HepG2 (cell line): ENCODE measurements at regions not wholly inside any gene's neighbourhood (a gene's known extent, or its start where the extent isn't known, plus 50 kb on each side); places are given as distances from the start of the nearest gene placed in this dataset.

ENCODE experiments used
- BHLHE40 ChIP-seq: IDR thresholded peaks from 2 replicates; pipeline ENCODE4 v1.6.1; 2011; ENCODE audit warnings: low read length, improper control_type of control experiment
- CENPT ChIP-seq: sonication (generic); formaldehyde crosslinking; IDR thresholded peaks from 2 replicates; pipeline ENCODE4 v1.8.0; 2022; ENCODE audit warnings: low read depth, mild to moderate bottlenecking, moderate library complexity, missing genetic modification reagents
- DZIP1 ChIP-seq: sonication (generic); formaldehyde crosslinking; IDR thresholded peaks from 2 replicates; pipeline ENCODE4 v1.5.0; 2020; ENCODE audit warnings: mild to moderate bottlenecking, missing genetic modification reagents
- FOXJ3 ChIP-seq: sonication (generic); formaldehyde crosslinking; IDR thresholded peaks from 2 replicates; pipeline ENCODE4 v1.4.0; 2020; ENCODE audit warnings: missing genetic modification reagents, mild to moderate bottlenecking, borderline replicate concordance
- KLF16 ChIP-seq, 2 experiments: sonication (generic) in 1 of 2; formaldehyde crosslinking in 1 of 2; IDR thresholded peaks; 2 replicates each; pipeline versions ENCODE4 v1.6.1 to v1.8.0; 2016 to 2023; ENCODE audit warnings: missing genetic modification reagents in 2 of 2, missing compliant biosample characterization in 1 of 2
- PRDM15 ChIP-seq: sonication (generic); formaldehyde crosslinking; IDR thresholded peaks from 2 replicates; pipeline ENCODE4 v1.4.0; 2020; ENCODE audit warnings: missing genetic modification reagents
- PTBP1 ChIP-seq: fragments of 200-400 bp; formaldehyde crosslinking; IDR thresholded peaks from 2 replicates; pipeline ENCODE4 v1.6.1; 2018; ENCODE audit warnings: low read length, low read depth; ENCODE audit not compliant: poor library complexity, severe bottlenecking
- RFXANK ChIP-seq: IDR thresholded peaks from 2 replicates; pipeline ENCODE4 v1.6.1; 2016
- SMAD1 ChIP-seq: sonication (generic); formaldehyde crosslinking; IDR thresholded peaks from 2 replicates; pipeline ENCODE4 v1.4.0; 2020; ENCODE audit warnings: missing genetic modification reagents, low read depth, mild to moderate bottlenecking, borderline replicate concordance
- YEATS4 ChIP-seq: sonication (generic); formaldehyde crosslinking; IDR thresholded peaks from 2 replicates; pipeline ENCODE4 v1.4.0; 2020; ENCODE audit warnings: missing genetic modification reagents, borderline replicate concordance
- ZBTB43 ChIP-seq: sonication (generic); formaldehyde crosslinking; conservative IDR thresholded peaks from 2 replicates; pipeline ENCODE4 v1.4.0; 2020; ENCODE audit warnings: missing genetic modification reagents
- ZNF121 ChIP-seq: sonication (generic); formaldehyde crosslinking; IDR thresholded peaks from 2 replicates; pipeline ENCODE4 v1.5.0; 2020; ENCODE audit warnings: mild to moderate bottlenecking, missing genetic modification reagents
- ZNF251 ChIP-seq: sonication (generic); formaldehyde crosslinking; IDR thresholded peaks from 2 replicates; pipeline ENCODE4 v1.9.0; 2021; ENCODE audit warnings: mild to moderate bottlenecking, missing genetic modification reagents
- ZNF790 ChIP-seq: sonication (generic); formaldehyde crosslinking; IDR thresholded peaks from 2 replicates; pipeline ENCODE4 v1.8.0; 2022; ENCODE audit warnings: missing genetic modification reagents, mild to moderate bottlenecking, borderline replicate concordance
- ZSCAN5A ChIP-seq: sonication (generic); formaldehyde crosslinking; IDR thresholded peaks from 2 replicates; pipeline ENCODE4 v1.8.0; 2022; ENCODE audit warnings: mild to moderate bottlenecking, missing genetic modification reagents, borderline replicate concordance
- ZZZ3 ChIP-seq: sonication (generic); formaldehyde crosslinking; IDR thresholded peaks from 2 replicates; pipeline ENCODE4 v1.4.0; 2020; ENCODE audit warnings: missing genetic modification reagents, mild to moderate bottlenecking, borderline replicate concordance

- TF ChIP-seq ZSCAN5A (CRISPR knock-in tag) (no peak), DZIP1 (CRISPR knock-in tag) (no peak), FOXJ3 (CRISPR knock-in tag) (peak; percentile 47; the same call in 1 of the 2 replicates), ZBTB43 (no peak), KLF16 (CRISPR knock-in tag; IDR thresholded peaks at IDR 0.05) (peak in 1 of 2 experiments; percentile 57; a peak in 1 of 4 replicates), ZNF121 (no peak), BHLHE40 (no peak), RFXANK (CRISPR knock-in tag) (no peak), CENPT (CRISPR knock-in tag) (no peak), ZNF790 (CRISPR knock-in tag) (no peak), ZNF251 (CRISPR knock-in tag) (no peak), PTBP1 (no peak), PRDM15 (CRISPR knock-in tag) (no peak), SMAD1 (CRISPR knock-in tag) (no peak), ZZZ3 (CRISPR knock-in tag) (no peak), YEATS4 (no peak)
Measured at GRCh38 chr13:107119989-107120881, 552.3 kb upstream of the ARGLU1 start (continued).
